Liver (tissue), 8 donors: ENCODE measurements at regions not wholly inside any gene's neighbourhood (a gene's known extent, or its start where the extent isn't known, plus 50 kb on each side); places are given as distances from the start of the nearest gene placed in this dataset.

Experiments
- DNase-seq: peaks from one replicate; pipeline ENCODE4 v3.0.0-alpha.2; 2017; ENCODE audit warnings: low spot score
- H3K27ac ChIP-seq, 2 donors: one replicate each; pipeline ENCODE4 v1.7.0; 2013; ENCODE audit warnings: inconsistent platforms in 2 of 2, low read length in 2 of 2, control low read depth in 1 of 2, low read depth in 1 of 2, mild to moderate bottlenecking in 1 of 2
- H3K27me3 ChIP-seq, 4 donors: one replicate each; pipeline versions ENCODE4 v1.6.1 to v1.7.0; 2013; ENCODE audit warnings: low read length in 3 of 4, inconsistent platforms in 1 of 4, mild to moderate bottlenecking in 1 of 4, moderate library complexity in 1 of 4; ENCODE audit not compliant: control insufficient read depth in 4 of 4, insufficient read depth in 4 of 4
- H3K36me3 ChIP-seq, 4 donors: one replicate each; pipeline versions ENCODE4 v1.6.1 to v1.7.0; 2013; ENCODE audit warnings: low read length in 3 of 4, mild to moderate bottlenecking in 3 of 4, low read depth in 1 of 4, moderate library complexity in 1 of 4; ENCODE audit not compliant: control insufficient read depth in 4 of 4, insufficient read depth in 3 of 4
- H3K4me1 ChIP-seq, 4 donors: one replicate each; pipeline versions ENCODE4 v1.6.1 to v1.7.0; 2013; ENCODE audit warnings: low read length in 3 of 4, mild to moderate bottlenecking in 3 of 4, moderate library complexity in 1 of 4; ENCODE audit not compliant: control insufficient read depth in 4 of 4, insufficient read depth in 4 of 4
- H3K4me3 ChIP-seq, 3 donors: one replicate each; pipeline versions ENCODE4 v1.6.1 to v1.7.0; 2013; ENCODE audit warnings: low read length in 3 of 3, control low read depth in 1 of 3, low read depth in 1 of 3, mild to moderate bottlenecking in 1 of 3
- H3K9ac ChIP-seq, 2 donors: one replicate each; pipeline ENCODE4 v1.7.0; 2013; ENCODE audit warnings: low read length in 2 of 2, mild to moderate bottlenecking in 2 of 2, moderate library complexity in 2 of 2, control low read depth in 1 of 2, low read depth in 1 of 2
- H3K9me3 ChIP-seq, 4 donors: one replicate each; pipeline versions ENCODE4 v1.6.1 to v1.7.0; 2013; ENCODE audit warnings: low read length in 3 of 4; ENCODE audit not compliant: control insufficient read depth in 4 of 4
- EGR1 ChIP-seq, 2 donors: IDR thresholded peaks; 2 replicates each; pipeline ENCODE4 v1.6.1; 2016 to 2018; ENCODE audit warnings: antibody characterized with exemption in 2 of 2, low read depth in 2 of 2
- FOXA1 ChIP-seq: IDR thresholded peaks from 2 replicates; pipeline ENCODE4 v1.6.1; 2016; ENCODE audit warnings: antibody characterized with exemption
- FOXA2 ChIP-seq: IDR thresholded peaks from 2 replicates; pipeline ENCODE4 v1.6.1; 2016; ENCODE audit warnings: antibody characterized with exemption
- GABPA ChIP-seq, 2 donors: IDR thresholded peaks in 1 of 2; conservative IDR thresholded peaks in 1 of 2; 2 replicates each; pipeline ENCODE4 v1.6.1; 2016; ENCODE audit warnings: antibody characterized with exemption in 2 of 2, mild to moderate bottlenecking in 1 of 2, moderate library complexity in 1 of 2
- HNF4A ChIP-seq, 2 donors: conservative IDR thresholded peaks; 2 replicates each; pipeline ENCODE4 v1.6.1; 2016; ENCODE audit warnings: antibody characterized with exemption in 2 of 2, mild to moderate bottlenecking in 2 of 2
- HNF4G ChIP-seq: IDR thresholded peaks from 2 replicates; pipeline ENCODE4 v1.6.1; 2016; ENCODE audit warnings: antibody characterized with exemption
- JUND ChIP-seq, 2 donors: IDR thresholded peaks; 2 replicates each; pipeline ENCODE4 v1.6.1; 2016; ENCODE audit warnings: antibody characterized with exemption in 2 of 2
- NR2F2 ChIP-seq: IDR thresholded peaks from 2 replicates; pipeline ENCODE4 v1.6.1; 2016; ENCODE audit warnings: antibody characterized with exemption
- RXRA ChIP-seq, 2 donors: IDR thresholded peaks; 2 replicates each; pipeline ENCODE4 v1.6.1; 2017 to 2018; ENCODE audit warnings: antibody characterized with exemption in 2 of 2, mild to moderate bottlenecking in 1 of 2
- SP1 ChIP-seq: IDR thresholded peaks from 2 replicates; pipeline ENCODE4 v1.6.1; 2018; ENCODE audit warnings: antibody characterized with exemption, mild to moderate bottlenecking
- TAF1 ChIP-seq: conservative IDR thresholded peaks from 2 replicates; pipeline ENCODE4 v1.6.1; 2016; ENCODE audit warnings: antibody characterized with exemption, mild to moderate bottlenecking
- YY1 ChIP-seq: IDR thresholded peaks from 2 replicates; pipeline ENCODE4 v1.6.1; 2016; ENCODE audit warnings: antibody characterized with exemption, mild to moderate bottlenecking
- ZBTB33 ChIP-seq: IDR thresholded peaks from 2 replicates; pipeline ENCODE4 v1.6.1; 2016; ENCODE audit warnings: antibody characterized with exemption
- WGBS: extraction: QIAGEN DNeasy Blood & Tissue Kit; methylation state at CpG from one replicate; pipeline ENCODE4 v1.1.7; 2013; 5-methylcytosine and 5-hydroxymethylcytosine counted together
- TF ChIP-seq, protein P1 (sequence below): IDR thresholded peaks from 2 replicates; pipeline ENCODE4 v1.6.1; 2016; ENCODE audit warnings: antibody characterized with exemption
- TF ChIP-seq, protein P2 (sequence below): IDR thresholded peaks from 2 replicates; pipeline ENCODE4 v1.6.1; 2016; ENCODE audit warnings: antibody characterized with exemption
- TF ChIP-seq, protein P3 (sequence below): fragments of 150-350 bp; IDR thresholded peaks from 2 replicates; pipeline ENCODE4 v1.5.1; 2017; ENCODE audit warnings: improper control_type of control experiment, low read depth, low read length; ENCODE audit not compliant: missing input control
- donor health status: healthy.
- donor health status: healthy.
- donor health status: healthy.
- donor health status: healthy.
- donor health status: healthy.

DNA sequence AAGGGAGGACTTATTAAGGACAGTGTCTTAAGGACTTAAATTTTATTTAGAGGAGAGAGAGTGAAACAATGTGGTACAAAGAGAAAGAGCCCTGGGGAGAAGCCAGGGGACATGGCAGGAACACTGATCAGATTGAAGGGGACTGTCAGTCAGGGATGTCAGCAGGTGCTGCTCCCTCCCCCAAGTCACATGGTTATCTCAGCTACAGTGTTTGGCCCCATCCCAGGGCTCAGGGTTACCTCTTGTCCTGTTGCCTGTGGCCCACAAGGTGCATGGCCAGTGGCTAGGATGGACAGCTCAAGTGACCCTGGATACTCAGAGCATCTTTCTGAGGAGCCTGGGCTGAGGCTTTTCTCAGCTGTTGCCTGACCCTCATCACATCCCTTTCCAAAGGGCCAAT, 325.9 kb upstream of the PODXL start:
- H3K36me3 ChIP-seq = no peaks in the 10 kb centered on the region
- TF ChIP-seq, protein P1, sequence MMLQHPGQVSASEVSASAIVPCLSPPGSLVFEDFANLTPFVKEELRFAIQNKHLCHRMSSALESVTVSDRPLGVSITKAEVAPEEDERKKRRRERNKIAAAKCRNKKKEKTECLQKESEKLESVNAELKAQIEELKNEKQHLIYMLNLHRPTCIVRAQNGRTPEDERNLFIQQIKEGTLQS = no peak
- TF ChIP-seq, protein P2, sequence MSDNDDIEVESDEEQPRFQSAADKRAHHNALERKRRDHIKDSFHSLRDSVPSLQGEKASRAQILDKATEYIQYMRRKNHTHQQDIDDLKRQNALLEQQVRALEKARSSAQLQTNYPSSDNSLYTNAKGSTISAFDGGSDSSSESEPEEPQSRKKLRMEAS = no peak
- no peak for TF ChIP-seq YY1
- no peak for DNase-seq
- H3K4me1 ChIP-seq = no peaks in the 10 kb centered on the region
- no peak overlapping the region for H3K27ac ChIP-seq
- peaks cover 0 to 2% (median under 1%) of the 10 kb centered on the region in 4 donors for H3K27me3 ChIP-seq
- no peak overlapping the region for H3K4me3 ChIP-seq
- H3K9ac ChIP-seq = no peak overlapping the region
- H3K9me3 ChIP-seq = peaks cover 0 to 15% (median 8%) of the 10 kb centered on the region in 4 donors

DNA sequence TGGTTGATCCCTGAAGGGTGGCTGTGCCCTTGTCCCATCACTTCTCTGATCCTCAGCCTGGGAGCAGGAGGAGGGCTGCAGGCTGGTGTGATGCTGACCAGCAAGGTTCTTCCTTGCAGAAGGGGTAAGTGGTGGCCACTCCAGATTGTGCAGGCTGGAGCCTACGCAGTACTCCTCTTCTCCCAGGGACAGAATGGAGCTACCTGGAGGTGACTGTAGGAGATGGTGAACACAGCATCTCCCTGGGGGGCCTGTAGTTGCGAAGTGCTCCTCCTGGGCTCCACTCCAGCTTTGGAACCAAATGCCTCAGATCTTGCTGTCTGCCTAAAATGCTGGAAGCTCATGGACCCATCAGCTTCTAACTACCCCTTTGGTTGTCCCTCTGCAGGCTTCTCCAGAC, 323.6 kb upstream of the PODXL start:
- TF ChIP-seq HNF4G (no peak), TAF1 (no peak), HNF4A (conservative IDR thresholded peaks at IDR 0.05) (no peak), RXRA (IDR thresholded peaks at IDR 0.05) (no peak), FOXA1 (no peak), EGR1 (IDR thresholded peaks at IDR 0.05; ENCODE audit: low read depth in 2 of 2) (no peak), FOXA2 (no peak), SP1 (no peak), JUND (IDR thresholded peaks at IDR 0.05) (no peak), YY1 (no peak), ZBTB33 (no peak), NR2F2 (no peak), GABPA (IDR thresholded peaks at IDR 0.05 in 1 of 2, conservative IDR thresholded peaks at IDR 0.05 in 1 of 2) (no peak)
- TF ChIP-seq, protein P3, sequence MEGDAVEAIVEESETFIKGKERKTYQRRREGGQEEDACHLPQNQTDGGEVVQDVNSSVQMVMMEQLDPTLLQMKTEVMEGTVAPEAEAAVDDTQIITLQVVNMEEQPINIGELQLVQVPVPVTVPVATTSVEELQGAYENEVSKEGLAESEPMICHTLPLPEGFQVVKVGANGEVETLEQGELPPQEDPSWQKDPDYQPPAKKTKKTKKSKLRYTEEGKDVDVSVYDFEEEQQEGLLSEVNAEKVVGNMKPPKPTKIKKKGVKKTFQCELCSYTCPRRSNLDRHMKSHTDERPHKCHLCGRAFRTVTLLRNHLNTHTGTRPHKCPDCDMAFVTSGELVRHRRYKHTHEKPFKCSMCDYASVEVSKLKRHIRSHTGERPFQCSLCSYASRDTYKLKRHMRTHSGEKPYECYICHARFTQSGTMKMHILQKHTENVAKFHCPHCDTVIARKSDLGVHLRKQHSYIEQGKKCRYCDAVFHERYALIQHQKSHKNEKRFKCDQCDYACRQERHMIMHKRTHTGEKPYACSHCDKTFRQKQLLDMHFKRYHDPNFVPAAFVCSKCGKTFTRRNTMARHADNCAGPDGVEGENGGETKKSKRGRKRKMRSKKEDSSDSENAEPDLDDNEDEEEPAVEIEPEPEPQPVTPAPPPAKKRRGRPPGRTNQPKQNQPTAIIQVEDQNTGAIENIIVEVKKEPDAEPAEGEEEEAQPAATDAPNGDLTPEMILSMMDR = no peak
- TF ChIP-seq, protein P2 = no peak
- Histone ChIP-seq H3K4me3 (no peak overlapping the region), H3K4me1 (no peaks in the 10 kb centered on the region), H3K9ac (no peak overlapping the region), H3K27ac (no peak overlapping the region), H3K36me3 (no peaks in the 10 kb centered on the region), H3K27me3 (peaks cover 0 to 2% (median 0%) of the 10 kb centered on the region in 4 donors), H3K9me3 (peaks cover 0 to 4% (median 3%) of the 10 kb centered on the region in 4 donors)
- DNase-seq = no peak
- WGBS = 76% methylated on average over 2 of the region's 2 CpGs

- Histone ChIP-seq H3K36me3 (no peaks in the 10 kb centered on the region), H3K4me1 (no peaks in the 10 kb centered on the region), H3K27me3 (peaks cover 0 to 2% (median 0%) of the 10 kb centered on the region in 4 donors), H3K9me3 (peaks cover 0 to 4% (median 0%) of the 10 kb centered on the region in 4 donors), H3K9ac (no peak overlapping the region), H3K4me3 (no peak overlapping the region), H3K27ac (no peak overlapping the region)
- 87% methylated on average over 4 of the region's 4 CpGs for WGBS
- no peak for TF ChIP-seq YY1
- TF ChIP-seq GABPA (IDR thresholded peaks at IDR 0.05 in 1 of 2, conservative IDR thresholded peaks at IDR 0.05 in 1 of 2) = no peak
- no peak for TF ChIP-seq NR2F2
- TF ChIP-seq FOXA2 = no peak
- TF ChIP-seq, protein P2 = no peak
- DNase-seq = no peak
Measured at GRCh38 chr7:131879424-131879823, 323.0 kb upstream of the PODXL start.
